HG03565 (cell line): ENCODE measurements at regions not wholly inside any gene's neighbourhood (a gene's known extent, or its start where the extent isn't known, plus 50 kb on each side); places are given as distances from the start of the nearest gene placed in this dataset.

Experiments
- ATAC-seq: cut with Tn5 transposase; IDR thresholded peaks from one replicate; pipeline ENCODE4 v1.9.1; 2021; ENCODE audit warnings: mild to moderate bottlenecking, moderate library complexity; ENCODE audit not compliant: unreplicated experiment

DNA sequence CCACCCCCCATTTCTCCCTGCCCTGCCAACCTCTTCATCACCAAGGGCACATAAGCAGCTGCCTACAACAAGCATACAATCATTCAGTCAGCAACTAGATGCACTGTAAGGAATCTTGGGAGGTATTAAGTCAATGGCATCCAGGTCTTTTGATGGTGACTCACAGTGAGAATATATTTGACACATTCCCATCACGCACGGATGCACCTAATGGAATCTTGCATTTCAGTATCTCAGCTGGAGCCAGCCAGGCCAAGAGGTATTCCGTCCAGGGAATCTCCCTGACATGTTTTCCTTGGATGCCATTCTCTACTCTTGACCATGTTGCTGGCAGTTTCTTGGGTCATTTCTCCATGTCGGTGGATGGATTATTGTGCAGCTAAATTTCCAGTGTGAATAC is 73.9 kb upstream of the CAPRIN2 start:
- ATAC-seq, result no peak

DNA sequence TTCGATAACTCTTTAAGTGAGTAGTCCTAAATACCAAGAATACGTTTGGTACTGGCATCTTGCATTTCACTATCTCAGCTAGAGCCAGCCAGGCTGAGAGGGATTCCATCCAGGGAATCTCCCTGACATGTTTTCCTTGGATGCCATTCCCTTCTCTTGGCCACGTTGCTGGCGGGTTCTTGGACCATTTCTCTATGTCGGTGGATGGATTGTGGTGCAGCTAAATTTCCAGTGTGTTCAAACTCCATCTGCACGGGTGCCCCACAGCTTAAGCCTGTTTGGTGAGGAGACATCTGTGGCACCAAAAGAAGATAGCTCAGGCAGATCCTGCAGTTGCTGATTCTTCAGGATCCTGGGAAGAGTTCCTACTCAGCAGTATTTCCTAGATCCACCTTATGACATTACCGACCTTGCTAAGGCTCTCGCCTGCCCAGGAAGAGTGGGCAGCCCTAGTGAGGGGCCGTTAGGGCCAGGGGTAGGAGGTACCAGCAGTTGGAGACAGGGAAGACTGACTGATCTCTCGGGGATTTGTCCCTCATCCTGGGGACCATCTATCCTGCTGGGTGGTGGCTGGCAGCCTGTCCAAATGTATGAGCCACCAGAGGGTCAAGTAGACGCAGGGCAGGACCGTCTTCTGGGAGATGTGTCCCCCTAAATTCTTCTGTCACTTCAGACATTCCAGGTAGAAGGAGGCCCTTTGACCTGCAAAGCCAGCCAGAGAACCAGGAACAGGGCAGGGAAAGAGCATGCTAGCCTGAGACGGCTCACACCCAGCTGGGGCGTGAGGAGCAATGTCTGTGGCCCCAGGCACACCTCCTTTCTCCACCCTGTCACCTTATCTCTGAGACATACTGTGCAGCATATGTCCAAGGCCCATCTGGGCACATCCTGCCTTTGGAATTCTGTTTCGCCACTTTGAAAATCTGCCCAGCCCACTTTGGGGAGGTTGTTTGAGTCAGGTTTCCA is 72.6 kb upstream of the CAPRIN2 start:
- no peak for ATAC-seq

DNA sequence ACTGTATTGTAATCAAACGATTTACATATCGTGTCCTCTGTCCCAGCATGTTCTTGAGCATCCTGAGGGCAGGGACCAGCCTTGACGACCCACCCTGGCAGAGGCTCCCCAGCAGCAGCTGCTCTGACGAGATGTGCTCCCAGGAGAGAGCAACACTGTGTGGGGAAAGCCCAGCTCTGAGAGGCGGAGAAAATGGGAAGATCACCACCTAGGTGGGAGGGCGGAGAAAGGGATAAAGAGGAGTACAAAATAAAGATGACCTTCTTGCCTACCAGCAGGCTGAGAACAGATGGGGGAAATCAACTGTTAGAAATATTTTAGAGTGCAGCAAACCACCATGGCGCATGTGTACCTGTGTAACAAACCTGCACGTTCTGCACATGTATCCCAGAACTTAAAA is 71.5 kb upstream of the CAPRIN2 start:
- ATAC-seq, result no peak

DNA sequence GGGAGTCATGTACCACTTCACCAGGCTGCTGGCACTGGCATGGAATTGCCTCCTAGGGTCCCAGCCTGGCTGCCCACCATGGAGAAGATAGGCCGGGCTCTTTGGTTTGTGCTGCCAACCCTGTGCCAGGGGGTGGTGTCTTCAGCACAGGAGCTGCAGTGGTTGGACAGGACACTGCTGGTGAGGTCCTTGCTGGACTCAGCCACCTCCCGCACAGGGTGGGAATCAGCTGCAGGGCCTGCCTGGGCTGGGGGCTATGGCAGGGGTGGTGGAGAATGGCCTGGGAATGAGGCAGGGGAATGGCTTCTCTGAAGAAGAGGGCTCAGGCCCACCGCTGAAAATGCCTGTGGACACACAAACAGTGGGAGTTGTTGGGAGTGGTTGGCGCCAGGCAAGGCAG is 70.6 kb upstream of the CAPRIN2 start:
- no peak for ATAC-seq

DNA sequence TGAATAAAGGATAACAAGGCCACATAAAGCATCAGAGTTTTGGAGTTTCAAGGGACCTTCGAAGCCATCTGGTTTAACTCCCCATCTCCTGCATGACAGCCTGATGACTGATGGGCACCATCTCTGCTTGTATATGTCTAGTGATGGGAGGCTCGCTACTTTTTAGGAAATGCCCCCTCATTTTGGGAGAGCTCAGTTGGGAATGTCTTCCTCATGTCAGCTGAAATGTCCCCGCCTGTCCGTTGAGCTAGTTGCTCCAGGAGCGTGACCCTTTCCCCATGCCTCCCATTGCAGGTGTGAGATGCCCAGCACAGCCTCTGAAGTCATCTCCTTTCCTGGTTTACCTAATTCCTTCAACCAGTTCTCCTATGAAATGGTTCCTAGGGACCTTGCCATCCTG is 69.6 kb upstream of the CAPRIN2 start:
- ATAC-seq, result no peak

DNA sequence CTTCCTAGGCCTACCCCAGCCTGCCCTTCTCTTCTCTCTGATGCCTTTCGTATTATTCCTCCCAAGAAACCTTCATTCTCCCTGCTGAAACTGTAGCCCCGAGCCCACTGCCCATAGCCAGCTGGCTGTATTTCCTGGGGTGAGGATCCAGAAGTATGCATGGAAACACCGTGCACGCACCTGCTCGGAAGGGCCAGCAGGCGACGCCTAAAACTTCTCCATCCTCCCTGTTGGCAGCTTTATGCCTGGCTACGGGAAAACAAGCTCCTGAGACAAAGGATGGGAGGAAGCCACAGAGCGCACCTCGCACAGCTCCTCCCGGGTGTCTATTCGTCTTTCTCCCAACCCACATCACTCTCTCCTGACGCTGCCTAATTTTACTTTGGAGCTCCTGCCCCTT is 69.0 kb upstream of the CAPRIN2 start:
- no peak for ATAC-seq

DNA sequence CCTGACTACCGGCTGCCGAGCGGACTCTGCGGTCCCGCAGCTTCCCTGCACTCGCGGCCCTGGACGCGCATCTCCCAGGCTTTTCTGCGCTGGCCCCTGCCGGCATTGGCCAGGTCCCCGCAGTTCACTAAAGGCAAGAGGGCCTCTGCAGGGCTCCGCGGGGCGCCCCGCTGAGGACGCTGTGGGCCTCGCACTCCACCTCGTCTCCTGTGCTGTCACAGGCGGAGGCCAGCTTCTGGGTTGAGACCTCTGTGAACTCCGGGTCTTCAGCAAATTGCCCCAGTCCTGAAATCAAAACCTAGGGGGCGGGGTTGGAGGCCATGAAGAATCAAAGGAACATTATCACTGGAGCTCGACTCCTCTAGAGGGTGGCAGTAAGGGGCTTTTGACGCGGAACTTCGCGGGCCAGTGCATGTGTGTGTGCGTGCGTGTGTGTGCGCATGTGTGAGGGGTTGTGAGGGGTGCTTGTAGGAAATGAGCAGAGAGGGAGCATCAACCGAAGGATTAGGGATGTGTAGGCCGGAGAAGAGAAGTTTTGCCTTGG is 68.5 kb upstream of the CAPRIN2 start:
- ATAC-seq, result no peak

DNA sequence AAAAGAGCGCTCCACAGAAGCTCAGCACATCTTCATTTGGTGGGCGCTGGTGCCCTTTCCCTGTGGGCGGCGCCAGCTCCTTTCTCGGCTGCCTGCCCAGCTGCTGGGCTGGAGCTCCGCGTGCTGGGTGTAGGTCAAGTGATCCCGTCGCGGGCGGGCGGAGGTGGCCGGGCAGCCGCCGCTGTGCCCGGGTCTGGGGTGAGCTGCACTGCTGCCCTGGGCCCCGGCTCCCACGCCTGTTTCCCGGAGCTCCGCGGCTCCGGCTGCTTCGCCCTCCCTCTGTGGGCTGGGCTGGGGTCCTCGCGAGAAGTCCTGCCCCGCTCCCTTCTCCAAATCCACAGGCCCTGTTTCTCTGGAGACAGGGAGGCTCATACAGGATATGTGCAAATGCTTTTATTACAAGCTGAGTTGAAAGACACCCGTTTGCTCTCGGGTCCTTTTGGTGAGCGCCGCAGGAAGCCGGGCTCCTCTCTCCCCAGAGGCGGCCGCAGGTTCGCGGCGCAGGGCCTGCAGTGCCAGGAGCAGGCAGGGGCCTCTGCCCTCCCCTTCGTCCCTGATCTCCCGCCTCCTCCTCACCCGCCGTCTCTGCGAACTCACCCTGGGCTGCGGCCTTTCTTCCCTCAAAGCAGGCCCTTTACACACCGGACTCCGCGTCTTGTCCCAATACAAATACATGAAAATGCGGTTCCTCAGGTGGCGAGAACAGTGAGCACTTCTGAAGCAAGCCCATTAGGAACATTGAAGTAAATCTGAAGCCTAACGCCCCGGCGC is 67.8 kb upstream of the CAPRIN2 start:
- no peak for ATAC-seq

DNA sequence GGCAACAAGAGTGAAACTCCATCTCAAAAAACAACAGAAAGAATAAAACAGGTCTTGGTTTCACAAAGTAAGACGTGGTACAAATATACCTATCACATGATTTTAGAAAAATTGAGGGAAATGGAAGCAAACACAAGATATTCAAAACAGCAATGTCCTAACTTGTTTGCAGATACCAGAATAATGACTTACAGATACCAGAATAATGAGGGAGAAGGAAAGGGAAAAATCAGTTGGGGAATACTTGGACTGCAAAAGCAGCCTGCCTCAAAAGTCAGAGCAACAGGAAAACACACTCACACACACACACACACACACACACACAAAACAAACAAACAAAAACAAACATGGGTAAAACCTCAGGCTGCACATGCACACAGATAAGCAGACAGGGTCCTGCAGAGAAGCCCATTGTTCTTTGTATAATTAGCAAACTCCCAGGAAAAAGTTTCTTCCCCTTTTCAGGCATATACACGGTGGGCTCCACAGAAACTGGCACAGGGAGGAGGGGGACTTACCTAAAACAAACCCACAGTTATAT is 65.7 kb upstream of the CAPRIN2 start:
- ATAC-seq, result no peak

DNA sequence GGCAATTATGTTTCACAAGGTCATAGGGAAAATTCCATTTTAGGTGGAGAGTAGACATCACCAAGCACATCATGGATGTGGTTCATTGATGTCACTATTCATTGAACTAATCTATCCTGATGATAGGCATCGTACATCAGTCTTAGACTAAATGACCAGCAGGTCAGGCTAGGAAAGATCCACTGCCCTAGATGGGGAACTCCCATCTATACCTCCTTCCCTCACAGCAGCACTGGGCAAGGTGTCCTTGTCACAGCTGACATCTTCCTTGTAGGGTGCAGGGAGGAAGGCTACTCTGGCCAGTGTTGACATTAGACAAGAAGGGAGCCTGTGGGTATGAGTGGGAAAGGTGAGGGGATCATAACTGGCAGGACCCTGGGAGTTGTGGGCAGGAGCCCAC is 63.8 kb upstream of the CAPRIN2 start:
- no peak for ATAC-seq

DNA sequence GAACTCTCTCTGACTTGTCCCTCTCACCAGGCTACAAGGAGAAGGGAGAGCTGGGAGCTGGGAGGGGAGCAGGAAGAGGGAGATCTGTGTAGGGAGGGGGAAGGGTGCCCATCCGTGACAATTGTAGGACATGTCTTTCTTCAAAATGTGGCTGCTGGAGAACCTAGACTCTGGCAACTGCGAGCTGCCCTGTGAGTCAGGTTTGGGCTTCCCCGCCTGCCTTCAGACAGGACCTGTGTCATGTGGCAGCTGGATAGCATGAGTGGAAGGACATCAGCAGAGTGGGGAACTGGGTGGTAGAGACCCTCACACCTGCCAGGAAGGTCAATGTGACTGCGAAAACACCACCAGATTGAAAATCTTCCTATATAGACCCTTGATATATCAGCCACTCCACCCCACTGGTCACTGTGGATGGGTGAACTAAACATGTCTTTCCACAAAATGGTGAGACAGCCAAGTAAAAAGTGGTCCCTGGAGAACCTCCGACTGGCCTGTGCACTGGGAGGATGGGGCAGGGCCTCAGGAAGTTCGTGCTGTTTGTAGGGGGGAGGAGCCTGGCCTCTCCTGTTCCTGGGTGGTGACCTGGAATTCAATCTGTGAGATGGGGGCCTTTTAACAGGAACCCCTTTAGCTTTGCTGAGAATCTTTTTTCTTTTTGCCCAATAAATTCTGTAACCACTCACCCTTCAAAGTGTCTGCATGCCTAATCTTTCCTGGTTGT is 62.2 kb upstream of the CAPRIN2 start:
- no peak for ATAC-seq

DNA sequence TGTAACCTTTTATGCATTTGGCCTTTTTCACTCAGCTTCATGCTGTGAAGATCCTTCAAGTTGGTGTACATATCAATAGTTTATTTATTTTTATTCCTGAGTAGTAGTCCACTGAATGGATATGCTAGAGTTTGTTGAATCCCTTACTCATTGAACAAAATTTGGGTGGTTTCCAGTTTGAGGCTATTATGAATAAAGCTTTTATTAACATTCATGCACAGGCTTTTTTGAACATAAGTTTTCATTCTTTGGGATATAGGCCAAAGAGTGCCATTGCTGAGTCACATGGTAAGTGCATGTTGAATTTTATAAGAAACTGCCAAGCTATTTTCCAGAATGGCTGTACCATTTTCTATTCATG is 59.5 kb upstream of the CAPRIN2 start:
- ATAC-seq, result no peak

DNA sequence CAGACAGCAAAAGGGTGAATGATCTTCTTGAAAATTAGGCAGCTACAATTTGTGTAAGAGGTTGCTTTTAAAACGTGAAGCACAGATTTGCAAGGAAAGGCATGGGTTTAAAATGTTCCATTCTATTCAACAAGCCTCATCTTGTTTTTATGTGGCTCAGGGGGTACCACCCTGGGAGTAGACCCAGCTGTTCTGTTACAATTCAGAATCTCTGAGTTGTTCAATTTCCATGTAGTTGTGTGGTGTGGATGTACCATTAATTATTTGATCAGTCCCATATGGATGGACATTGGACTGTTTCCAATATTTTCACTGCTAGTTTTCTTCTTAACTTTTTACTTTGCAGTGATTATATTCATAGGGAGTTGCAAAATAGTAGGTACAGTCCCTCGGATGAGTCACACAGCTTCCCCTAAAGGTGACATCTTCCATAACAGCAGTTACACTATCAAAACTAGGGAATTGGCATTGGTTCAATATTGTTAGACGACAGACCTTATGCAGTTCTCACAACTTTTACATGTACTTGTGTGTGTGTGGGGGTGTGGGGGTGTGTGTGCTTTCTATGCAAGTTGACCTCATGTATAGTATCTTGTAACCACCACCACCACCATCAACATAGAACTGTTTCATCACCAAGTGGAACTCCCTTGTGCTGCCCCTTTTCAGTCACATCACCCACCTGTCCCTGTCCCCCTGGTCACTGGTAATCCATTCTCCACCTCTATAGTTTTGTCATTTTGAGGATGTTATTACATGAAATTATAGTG is 59.0 kb upstream of the CAPRIN2 start:
- ATAC-seq, result no peak

DNA sequence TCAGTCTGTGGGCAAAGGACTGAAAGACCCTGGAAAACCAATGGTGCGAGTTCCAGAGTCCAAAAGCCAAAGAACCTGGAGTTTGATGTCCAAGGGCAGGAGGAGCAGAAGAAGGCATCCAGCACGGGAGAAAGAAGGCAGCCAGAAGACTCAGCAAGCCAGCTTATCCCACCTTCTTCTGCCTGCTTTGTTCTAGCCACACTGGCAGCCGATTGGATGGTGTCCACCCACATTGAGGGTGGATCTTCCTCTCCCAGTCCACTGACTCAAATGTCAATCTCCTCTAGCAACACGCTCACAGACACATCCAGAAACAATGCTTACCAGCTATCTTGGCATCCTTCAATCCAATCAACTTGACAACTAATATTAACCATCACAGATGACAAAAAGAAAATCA is 57.2 kb upstream of the CAPRIN2 start:
- ATAC-seq, result no peak

DNA sequence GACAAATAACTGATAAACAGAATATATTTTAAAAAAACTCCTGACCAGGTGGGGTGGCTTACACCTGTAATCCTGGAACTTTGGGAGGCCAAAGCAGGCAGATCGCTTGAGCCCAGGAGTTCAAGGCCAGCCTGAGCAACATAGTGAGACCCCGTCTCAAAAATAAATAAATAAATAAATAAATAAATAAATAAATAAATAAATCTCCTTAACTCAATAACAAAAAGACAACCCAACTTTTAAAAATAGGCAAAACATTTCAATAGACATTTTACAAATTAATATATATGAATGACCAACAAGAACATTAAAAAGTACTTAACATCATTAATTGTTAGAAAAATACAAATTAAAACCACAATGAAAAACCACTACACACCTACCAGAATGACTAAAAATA is 56.2 kb upstream of the CAPRIN2 start:
- ATAC-seq, result no peak

DNA sequence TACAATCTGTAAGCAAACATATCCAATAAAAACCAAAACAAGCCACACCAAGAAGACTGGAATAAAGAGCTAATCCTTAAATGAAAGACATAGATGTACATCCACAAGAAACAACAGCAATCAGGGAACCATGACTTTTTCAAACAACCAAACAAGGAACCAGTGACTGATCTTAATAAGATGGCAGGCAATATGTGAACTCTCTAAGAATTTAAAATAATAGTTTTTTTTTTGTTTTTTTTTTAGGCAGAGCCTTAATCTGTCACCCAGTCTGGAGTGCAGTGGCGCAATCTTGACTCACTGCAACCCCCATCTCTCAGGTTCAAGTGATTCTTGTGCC is 52.9 kb upstream of the CAPRIN2 start:
- no peak for ATAC-seq

DNA sequence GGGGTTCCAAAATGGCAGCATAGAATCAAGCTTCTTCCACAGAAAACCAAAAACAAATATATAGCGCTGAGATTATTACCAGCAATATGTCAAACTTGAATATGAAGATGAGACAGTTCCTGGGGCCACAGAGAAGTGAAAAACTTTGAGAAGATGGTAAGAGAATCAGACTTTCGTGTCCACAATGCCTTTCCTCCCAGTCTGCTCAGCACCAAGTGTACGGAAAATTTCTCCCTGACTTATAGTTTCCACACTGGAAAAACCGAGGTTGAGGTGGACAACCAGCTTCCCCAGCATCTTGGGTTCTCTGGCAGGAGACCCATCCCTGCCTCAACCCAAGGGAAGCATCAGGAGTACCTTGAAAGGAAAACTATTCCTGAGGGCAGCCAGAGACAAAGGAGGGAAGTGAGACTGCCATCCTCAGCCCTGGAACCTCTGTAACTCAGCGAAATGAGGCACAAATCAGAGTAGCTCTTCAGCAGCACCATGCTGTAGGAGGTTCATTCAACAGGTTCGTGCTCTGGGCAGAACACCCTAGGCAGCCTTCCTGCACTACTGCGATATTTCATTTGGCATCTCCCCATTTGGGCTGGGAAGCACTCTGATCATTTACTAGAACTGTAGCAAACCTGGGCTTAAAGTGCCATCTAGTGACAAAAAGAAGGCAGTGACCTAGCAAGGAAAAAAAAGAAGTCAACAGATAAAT is 52.4 kb upstream of the CAPRIN2 start:
- peak; percentile 75 for ATAC-seq

DNA sequence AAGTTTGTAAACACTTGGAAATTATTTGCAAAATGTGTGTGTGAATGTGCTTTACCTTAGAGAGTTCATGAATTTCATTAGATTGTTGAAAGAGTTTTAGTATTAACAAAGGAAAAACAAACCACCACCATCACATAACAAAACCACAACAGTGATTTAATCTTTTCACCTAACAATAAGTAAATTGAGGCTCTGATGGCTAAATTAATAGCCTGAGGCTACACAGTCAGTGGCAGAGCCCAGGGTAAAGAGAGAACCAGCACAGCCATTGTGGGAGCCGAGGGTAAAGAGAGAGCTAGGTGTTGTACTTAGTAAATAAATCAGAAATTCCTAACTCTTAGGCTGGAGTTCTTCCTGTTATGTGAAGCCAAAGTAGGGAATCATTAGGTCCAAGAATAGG is 51.2 kb upstream of the CAPRIN2 start:
- ATAC-seq, result no peak
